ENCODE measurements at regions not wholly inside any gene's neighbourhood (a gene's known extent, or its start where the extent isn't known, plus 50 kb on each side); places are given as distances from the start of the nearest gene placed in this dataset.

DNA sequence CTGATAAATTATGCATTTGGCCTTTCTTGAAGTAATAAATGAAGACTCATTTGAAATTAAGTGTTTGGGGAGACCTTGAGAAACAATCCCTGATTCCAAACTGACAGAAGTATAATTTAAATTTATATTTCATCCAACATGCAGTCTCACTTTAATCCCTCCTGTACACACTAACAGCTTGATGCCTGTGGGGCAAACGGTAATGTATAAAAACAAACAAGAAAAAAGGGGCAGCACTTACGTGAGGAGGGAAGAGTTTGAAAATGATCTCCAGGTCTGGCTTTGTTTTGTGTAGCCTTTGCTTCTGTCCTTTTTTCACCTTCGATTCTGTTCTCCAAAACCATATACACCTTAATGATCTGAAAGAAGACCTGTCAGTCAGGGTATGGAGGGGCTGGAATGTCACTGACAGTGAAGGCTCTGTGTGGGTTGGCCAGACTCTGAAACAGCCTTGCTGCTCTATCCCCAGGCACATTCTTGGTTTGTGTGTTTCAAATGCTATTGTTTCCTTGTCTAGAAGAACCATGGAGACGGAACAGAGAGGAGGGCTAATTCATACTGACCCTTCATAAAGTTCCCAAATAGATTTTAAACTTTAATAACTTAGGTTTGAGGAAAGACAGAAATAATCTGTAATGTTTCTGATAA, 338.2 kb upstream of the WWC1 start:
- Histone ChIP-seq H3K27me3 (ENCODE audit: insufficient read depth, low read length) (no peaks in the 10 kb centered on the region), H3K9me3 (ENCODE audit: low read length) (peaks cover under 1% of the 10 kb centered on the region), H2AFZ (ENCODE audit: low read depth, low read length) (no peak overlapping the region), H3K4me1 (ENCODE audit: insufficient read depth, low read length) (peaks cover 37% of the 10 kb centered on the region), H3K4me3 (ENCODE audit: low read length) (no peak overlapping the region), H3K36me3 (ENCODE audit: insufficient read depth, low read length) (no peaks in the 10 kb centered on the region)

GRCh38 chr5:167961731-167962130, 329.7 kb upstream of the WWC1 start:
- Histone ChIP-seq H3K36me3 (ENCODE audit: insufficient read depth, low read length) (no peaks in the 10 kb centered on the region), H3K9me3 (ENCODE audit: low read length) (peaks cover 9% of the 10 kb centered on the region), H3K4me1 (ENCODE audit: insufficient read depth, low read length) (peaks cover 1% of the 10 kb centered on the region), H2AFZ (ENCODE audit: low read depth, low read length) (no peak overlapping the region), H3K27me3 (ENCODE audit: insufficient read depth, low read length) (no peaks in the 10 kb centered on the region), H3K4me3 (ENCODE audit: low read length) (no peak overlapping the region)

GRCh38 chr5:167964529-167964928, 326.9 kb upstream of the WWC1 start:
- peaks cover 7% of the 10 kb centered on the region for H3K9me3 ChIP-seq (ENCODE audit: low read length)
- H3K4me3 ChIP-seq (ENCODE audit: low read length): no peak overlapping the region
- no peak overlapping the region for H2AFZ ChIP-seq (ENCODE audit: low read depth, low read length)
- no peaks in the 10 kb centered on the region for H3K27me3 ChIP-seq (ENCODE audit: insufficient read depth, low read length)
- peaks cover 9% of the 10 kb centered on the region for H3K4me1 ChIP-seq (ENCODE audit: insufficient read depth, low read length)
- no peaks in the 10 kb centered on the region for H3K36me3 ChIP-seq (ENCODE audit: insufficient read depth, low read length)

- Histone ChIP-seq H3K4me3 (ENCODE audit: low read length) (no peak overlapping the region), H3K9me3 (ENCODE audit: low read length) (peaks cover 3% of the 10 kb centered on the region), H3K4me1 (ENCODE audit: insufficient read depth, low read length) (peaks cover 9% of the 10 kb centered on the region), H3K27me3 (ENCODE audit: insufficient read depth, low read length) (no peaks in the 10 kb centered on the region), H3K36me3 (ENCODE audit: insufficient read depth, low read length) (no peaks in the 10 kb centered on the region), H2AFZ (ENCODE audit: low read depth, low read length) (no peak overlapping the region)
Observed at GRCh38 chr5:167965710-167966109, 325.7 kb upstream of the WWC1 start.

GRCh38 chr5:167966979-167967378, 324.5 kb upstream of the WWC1 start:
- Histone ChIP-seq H3K9me3 (ENCODE audit: low read length) (no peaks in the 10 kb centered on the region), H3K27me3 (ENCODE audit: insufficient read depth, low read length) (no peaks in the 10 kb centered on the region), H2AFZ (ENCODE audit: low read depth, low read length) (no peak overlapping the region)

DNA sequence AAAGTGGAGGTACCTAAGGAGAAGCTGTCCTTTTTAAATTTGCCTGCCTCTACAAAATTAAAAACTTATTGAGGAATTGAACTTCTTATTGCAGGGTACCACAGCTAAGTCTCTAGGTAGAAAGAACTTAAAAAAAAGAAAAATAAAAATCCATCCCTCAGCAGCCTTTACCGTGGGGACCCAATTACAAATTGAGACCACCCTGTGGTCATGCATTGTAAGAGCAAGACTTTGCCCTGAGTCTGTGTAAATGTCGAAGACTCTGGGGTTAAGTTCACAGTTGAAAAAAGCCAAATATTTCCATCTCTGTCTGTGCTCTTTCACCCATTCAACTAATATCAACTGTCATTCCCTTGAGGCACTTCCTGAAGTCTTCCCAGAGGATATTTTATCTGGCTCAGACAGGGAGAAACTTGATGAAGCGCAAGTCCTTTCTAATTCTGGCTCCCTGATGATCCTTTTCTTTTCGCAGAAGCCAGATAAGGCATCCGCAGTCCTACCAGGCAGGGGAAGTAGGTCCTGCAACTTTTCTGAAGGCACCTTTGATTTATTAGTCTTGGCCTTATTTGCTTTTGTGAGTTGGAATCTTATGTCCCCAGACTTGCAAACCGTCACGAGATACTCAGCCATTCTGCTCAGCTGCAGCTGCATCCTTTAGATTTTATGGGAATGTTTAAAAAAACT, 323.8 kb upstream of the WWC1 start:
- Histone ChIP-seq H3K27me3 (ENCODE audit: insufficient read depth, low read length) (no peaks in the 10 kb centered on the region), H2AFZ (ENCODE audit: low read depth, low read length) (no peak overlapping the region), H3K36me3 (ENCODE audit: insufficient read depth, low read length) (no peaks in the 10 kb centered on the region), H3K9me3 (ENCODE audit: low read length) (no peaks in the 10 kb centered on the region), H3K4me3 (ENCODE audit: low read length) (no peak overlapping the region), H3K4me1 (ENCODE audit: insufficient read depth, low read length) (peaks cover 9% of the 10 kb centered on the region)

More at GRCh38 chr5:167966979-167967378, 324.5 kb upstream of the WWC1 start:
- Histone ChIP-seq H3K4me1 (ENCODE audit: insufficient read depth, low read length) (peaks cover 9% of the 10 kb centered on the region), H3K4me3 (ENCODE audit: low read length) (no peak overlapping the region), H3K36me3 (ENCODE audit: insufficient read depth, low read length) (no peaks in the 10 kb centered on the region)

GRCh38 chr5:167968837-167969236, 322.6 kb upstream of the WWC1 start:
- H3K36me3 ChIP-seq (ENCODE audit: insufficient read depth, low read length): no peaks in the 10 kb centered on the region
- no peak overlapping the region for H2AFZ ChIP-seq (ENCODE audit: low read depth, low read length)
- no peaks in the 10 kb centered on the region for H3K27me3 ChIP-seq (ENCODE audit: insufficient read depth, low read length)
- H3K4me1 ChIP-seq (ENCODE audit: insufficient read depth, low read length): peaks cover 9% of the 10 kb centered on the region
- no peak overlapping the region for H3K4me3 ChIP-seq (ENCODE audit: low read length)
- no peaks in the 10 kb centered on the region for H3K9me3 ChIP-seq (ENCODE audit: low read length)

DNA sequence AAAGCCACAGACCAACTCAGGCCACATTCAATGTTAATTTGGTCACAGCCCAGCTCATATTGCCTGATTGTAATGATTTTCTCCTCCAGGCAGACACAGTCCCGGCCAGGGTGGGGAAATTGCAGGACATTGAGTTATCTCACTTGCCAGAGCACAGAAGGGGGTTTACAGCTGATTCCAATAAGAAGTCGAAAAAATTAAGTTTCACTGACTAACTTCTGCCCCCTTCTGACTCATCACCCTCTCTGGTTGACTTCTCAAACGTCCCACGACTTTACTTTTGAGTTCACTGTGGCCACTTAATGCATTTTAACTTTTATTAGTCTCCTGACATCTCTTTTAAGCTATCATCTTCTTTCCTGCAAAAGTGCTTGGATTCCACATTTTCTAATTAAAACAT, 321.4 kb upstream of the WWC1 start:
- Histone ChIP-seq H3K9me3 (ENCODE audit: low read length) (no peaks in the 10 kb centered on the region), H3K4me1 (ENCODE audit: insufficient read depth, low read length) (peaks cover 9% of the 10 kb centered on the region)

GRCh38 chr5:167971706-167972105, 319.7 kb upstream of the WWC1 start:
- no peaks in the 10 kb centered on the region for H3K36me3 ChIP-seq (ENCODE audit: insufficient read depth, low read length)
- no peak overlapping the region for H3K4me3 ChIP-seq (ENCODE audit: low read length)
- no peak overlapping the region for H2AFZ ChIP-seq (ENCODE audit: low read depth, low read length)
- H3K27me3 ChIP-seq (ENCODE audit: insufficient read depth, low read length): no peaks in the 10 kb centered on the region
- H3K9me3 ChIP-seq (ENCODE audit: low read length): no peaks in the 10 kb centered on the region
- peaks cover 8% of the 10 kb centered on the region for H3K4me1 ChIP-seq (ENCODE audit: insufficient read depth, low read length)

More for the DNA sequence above, 321.4 kb upstream of the WWC1 start:
- Histone ChIP-seq H3K4me3 (ENCODE audit: low read length) (no peak overlapping the region), H2AFZ (ENCODE audit: low read depth, low read length) (no peak overlapping the region), H3K27me3 (ENCODE audit: insufficient read depth, low read length) (no peaks in the 10 kb centered on the region), H3K36me3 (ENCODE audit: insufficient read depth, low read length) (no peaks in the 10 kb centered on the region)

DNA sequence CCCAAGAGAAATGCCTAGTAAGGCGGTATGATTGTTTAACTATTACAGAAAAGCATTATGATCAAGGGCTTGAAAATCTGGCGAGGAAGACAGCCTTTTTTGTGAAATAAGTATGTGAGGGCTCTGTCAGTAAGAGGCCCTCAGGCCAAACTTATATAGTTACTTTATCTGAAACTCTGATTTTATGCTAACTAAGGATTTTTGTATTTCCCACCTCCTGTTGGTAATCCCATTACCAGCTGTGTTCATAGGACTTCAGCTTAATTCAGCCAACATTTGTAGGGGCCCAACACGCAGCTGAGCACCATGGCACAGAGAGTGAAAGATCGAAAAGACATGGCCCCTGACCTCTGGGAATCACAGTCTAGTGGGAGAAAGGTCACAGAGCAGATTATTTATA, 318.3 kb upstream of the WWC1 start:
- Histone ChIP-seq H2AFZ (ENCODE audit: low read depth, low read length) (no peak overlapping the region), H3K9me3 (ENCODE audit: low read length) (no peaks in the 10 kb centered on the region), H3K36me3 (ENCODE audit: insufficient read depth, low read length) (no peaks in the 10 kb centered on the region), H3K27me3 (ENCODE audit: insufficient read depth, low read length) (no peaks in the 10 kb centered on the region), H3K4me3 (ENCODE audit: low read length) (no peak overlapping the region), H3K4me1 (ENCODE audit: insufficient read depth, low read length) (no peaks in the 10 kb centered on the region)

GRCh38 chr5:167984951-167985350, 306.5 kb upstream of the WWC1 start:
- Histone ChIP-seq H2AFZ (ENCODE audit: low read depth, low read length) (no peak overlapping the region), H3K36me3 (ENCODE audit: insufficient read depth, low read length) (peaks cover 8% of the 10 kb centered on the region)

GRCh38 chr5:167985373-167985772, 306.1 kb upstream of the WWC1 start:
- Histone ChIP-seq H3K4me1 (ENCODE audit: insufficient read depth, low read length) (no peaks in the 10 kb centered on the region), H3K9me3 (ENCODE audit: low read length) (no peaks in the 10 kb centered on the region), H2AFZ (ENCODE audit: low read depth, low read length) (no peak overlapping the region), H3K36me3 (ENCODE audit: insufficient read depth, low read length) (peaks cover 4% of the 10 kb centered on the region), H3K27me3 (ENCODE audit: insufficient read depth, low read length) (no peaks in the 10 kb centered on the region), H3K4me3 (ENCODE audit: low read length) (no peak overlapping the region)

More at GRCh38 chr5:167984951-167985350, 306.5 kb upstream of the WWC1 start:
- Histone ChIP-seq H3K4me3 (ENCODE audit: low read length) (no peak overlapping the region), H3K27me3 (ENCODE audit: insufficient read depth, low read length) (no peaks in the 10 kb centered on the region), H3K4me1 (ENCODE audit: insufficient read depth, low read length) (no peaks in the 10 kb centered on the region), H3K9me3 (ENCODE audit: low read length) (no peaks in the 10 kb centered on the region)

GRCh38 chr5:167987490-167988280, 303.8 kb upstream of the WWC1 start:
- peaks cover under 1% of the 10 kb centered on the region for H3K36me3 ChIP-seq (ENCODE audit: insufficient read depth, low read length)
- no peaks in the 10 kb centered on the region for H3K27me3 ChIP-seq (ENCODE audit: insufficient read depth, low read length)
- no peak overlapping the region for H2AFZ ChIP-seq (ENCODE audit: low read depth, low read length)
- H3K4me1 ChIP-seq (ENCODE audit: insufficient read depth, low read length): no peaks in the 10 kb centered on the region
- no peak overlapping the region for H3K4me3 ChIP-seq (ENCODE audit: low read length)
- no peaks in the 10 kb centered on the region for H3K9me3 ChIP-seq (ENCODE audit: low read length)

All from neuron (in vitro differentiated cells).